Rectal smooth muscle tissue (tissue), 1 donor: ENCODE measurements at regions not wholly inside any gene's neighbourhood (a gene's known extent, or its start where the extent isn't known, plus 50 kb on each side); places are given as distances from the start of the nearest gene placed in this dataset.
"Not testable (repeated sequence)": the region's sequence is repeated elsewhere in the genome, so short reads cannot be mapped to it uniquely, and the experiment has no call there.

Experiments used
- H3K27ac ChIP-seq: one replicate; pipeline ENCODE4 v1.7.0; 2013; ENCODE audit warnings: low read depth, low read length, inconsistent platforms
- H3K27me3 ChIP-seq: one replicate; pipeline ENCODE4 v1.7.0; 2013; ENCODE audit warnings: low read length; ENCODE audit not compliant: control insufficient read depth, insufficient read depth
- H3K36me3 ChIP-seq: one replicate; pipeline ENCODE4 v1.7.0; 2013; ENCODE audit warnings: low read length; ENCODE audit not compliant: control insufficient read depth, insufficient read depth
- H3K4me1 ChIP-seq: one replicate; pipeline ENCODE4 v1.7.0; 2013; ENCODE audit warnings: low read length; ENCODE audit not compliant: control insufficient read depth, insufficient read depth
- H3K4me3 ChIP-seq: one replicate; pipeline ENCODE4 v1.7.0; 2013; ENCODE audit warnings: low read length
- H3K9ac ChIP-seq: one replicate; pipeline ENCODE4 v1.7.0; 2013; ENCODE audit warnings: low read length

DNA sequence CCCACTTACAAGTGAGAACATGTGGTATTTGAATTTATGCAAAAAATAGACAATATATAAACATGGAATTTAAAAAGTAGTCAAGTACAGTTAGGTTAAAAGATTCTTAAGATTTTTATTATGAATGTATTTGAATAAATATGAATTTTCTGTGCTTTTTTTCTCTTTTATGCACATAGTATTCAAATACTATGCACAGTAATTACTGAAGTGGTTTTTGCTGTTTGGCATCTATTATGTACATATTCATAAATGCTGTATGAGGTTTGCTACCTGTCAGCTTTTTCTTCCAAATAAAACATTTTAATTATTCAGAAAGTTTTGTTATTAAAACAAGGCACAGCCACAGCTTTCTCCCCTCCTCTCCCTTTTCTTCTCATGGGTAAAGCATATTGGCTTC, 1272.7 kb downstream of the NSUN3 start:
- H3K4me1 ChIP-seq, result no peaks in the 10 kb centered on the region
- H3K27ac ChIP-seq, result no peak overlapping the region
- no peak overlapping the region for H3K4me3 ChIP-seq
- no peaks in the 10 kb centered on the region for H3K36me3 ChIP-seq
- no peak overlapping the region for H3K9ac ChIP-seq
- no peaks in the 10 kb centered on the region for H3K27me3 ChIP-seq

GRCh38 chr3:95338446-95338845, 1275.6 kb downstream of the NSUN3 start:
- H3K36me3 ChIP-seq, result no peaks in the 10 kb centered on the region
- H3K4me1 ChIP-seq, result no peaks in the 10 kb centered on the region
- no peak overlapping the region for H3K27ac ChIP-seq
- no peak overlapping the region for H3K9ac ChIP-seq
- no peak overlapping the region for H3K4me3 ChIP-seq
- no peaks in the 10 kb centered on the region for H3K27me3 ChIP-seq

DNA sequence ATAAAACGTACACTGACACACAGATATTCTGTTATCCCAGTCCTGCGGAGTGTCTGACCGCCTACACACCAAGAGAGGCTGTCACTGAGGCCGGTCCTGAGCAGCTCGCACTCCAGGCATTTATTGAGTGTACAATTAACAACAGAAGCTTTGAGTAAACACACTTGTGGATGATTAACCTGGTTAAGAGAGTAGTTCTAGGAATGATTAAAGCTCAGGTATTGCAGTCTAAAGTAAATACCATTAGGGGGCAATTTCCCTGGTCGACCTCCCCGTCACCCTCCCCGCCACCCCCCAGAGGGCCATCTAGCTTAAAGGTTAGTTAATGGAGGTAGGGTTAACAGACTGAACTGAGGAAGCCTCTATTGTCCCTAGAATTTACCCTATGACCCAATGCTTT, 1278.5 kb downstream of the NSUN3 start:
- no peaks in the 10 kb centered on the region for H3K36me3 ChIP-seq
- no peak overlapping the region for H3K4me3 ChIP-seq
- H3K27me3 ChIP-seq, result no peaks in the 10 kb centered on the region
- no peaks in the 10 kb centered on the region for H3K4me1 ChIP-seq
- H3K9ac ChIP-seq, result no peak overlapping the region
- H3K27ac ChIP-seq, result no peak overlapping the region

- H3K27ac ChIP-seq, result no peak overlapping the region
- no peaks in the 10 kb centered on the region for H3K27me3 ChIP-seq
- no peaks in the 10 kb centered on the region for H3K4me1 ChIP-seq
- no peak overlapping the region for H3K4me3 ChIP-seq
- H3K9ac ChIP-seq, result no peak overlapping the region
- H3K36me3 ChIP-seq, result no peaks in the 10 kb centered on the region
Measured at GRCh38 chr3:95343228-95343627, 1280.4 kb downstream of the NSUN3 start.

DNA sequence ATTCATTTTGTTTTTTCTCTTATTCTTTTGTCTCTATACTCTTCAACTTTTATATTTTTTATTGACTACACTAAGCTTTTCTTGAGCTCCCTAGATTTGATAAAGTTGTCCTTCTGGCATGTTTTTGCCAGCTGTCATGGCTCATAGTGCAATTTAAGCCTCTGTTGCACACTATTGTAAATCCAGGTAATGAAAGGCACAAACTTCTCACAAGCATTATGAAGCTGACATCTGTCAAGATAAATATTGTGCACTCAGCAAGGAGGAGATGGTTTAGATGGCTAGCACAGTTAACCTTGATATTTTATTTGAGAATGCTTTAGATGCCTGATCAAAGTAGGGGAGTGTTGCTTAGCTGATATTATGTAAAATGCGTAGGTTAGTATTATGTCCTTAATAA, 1280.9 kb downstream of the NSUN3 start:
- no peak overlapping the region for H3K4me3 ChIP-seq
- no peaks in the 10 kb centered on the region for H3K36me3 ChIP-seq
- H3K27ac ChIP-seq, result no peak overlapping the region
- no peak overlapping the region for H3K9ac ChIP-seq
- H3K4me1 ChIP-seq, result no peaks in the 10 kb centered on the region
- H3K27me3 ChIP-seq, result no peaks in the 10 kb centered on the region

DNA sequence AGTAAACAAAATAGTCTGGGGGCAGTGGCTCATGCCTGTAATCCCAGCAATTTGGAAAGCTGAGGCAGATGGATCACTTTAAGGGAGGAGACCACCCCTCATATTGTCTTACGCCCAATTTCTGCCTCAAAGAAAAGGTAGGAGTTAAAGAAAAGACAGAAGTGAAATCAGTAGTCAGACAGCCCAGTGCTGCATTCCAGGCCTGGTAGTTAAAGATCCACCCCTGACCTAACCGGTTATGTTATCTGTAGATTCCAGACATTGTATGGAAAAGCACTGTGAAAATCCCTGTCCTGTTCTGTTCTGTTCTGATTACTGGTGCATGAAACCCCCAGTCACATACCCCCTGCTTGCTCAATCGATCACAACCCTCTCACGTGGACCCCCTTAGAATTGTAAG, 1285.1 kb downstream of the NSUN3 start:
- H3K4me3 ChIP-seq, H3K4me1 ChIP-seq, H3K27ac ChIP-seq, H3K27me3 ChIP-seq, H3K36me3 ChIP-seq, H3K9ac ChIP-seq: not testable (repeated sequence)

DNA sequence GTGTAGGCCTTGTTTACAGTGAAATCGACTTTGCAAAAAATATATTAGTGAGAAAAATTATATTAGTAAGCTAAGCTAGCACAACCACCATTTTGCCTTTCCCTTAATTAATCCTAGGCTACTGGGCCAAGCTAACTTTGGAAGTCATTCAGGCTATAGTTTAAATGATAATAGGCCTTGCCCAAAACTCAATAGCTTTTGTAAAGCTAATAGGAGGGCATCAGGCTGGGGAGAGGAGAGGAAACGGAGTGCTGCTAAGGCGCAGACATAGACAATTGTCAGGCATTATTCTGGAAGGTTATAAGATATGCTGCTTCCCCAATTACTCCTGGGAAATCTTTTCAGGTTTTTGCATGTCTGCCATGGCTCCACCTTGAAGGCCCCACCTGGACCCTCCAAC, 1286.0 kb downstream of the NSUN3 start:
- Histone ChIP-seq H3K27ac (no peak overlapping the region), H3K27me3 (no peaks in the 10 kb centered on the region), H3K4me3 (no peak overlapping the region), H3K4me1 (no peaks in the 10 kb centered on the region), H3K36me3 (no peaks in the 10 kb centered on the region), H3K9ac (no peak overlapping the region)

- Histone ChIP-seq H3K27ac (no peak overlapping the region), H3K27me3 (no peaks in the 10 kb centered on the region), H3K4me3 (no peak overlapping the region), H3K36me3 (no peaks in the 10 kb centered on the region), H3K9ac (no peak overlapping the region), H3K4me1 (no peaks in the 10 kb centered on the region)
Measured at GRCh38 chr3:95350049-95350448, 1287.2 kb downstream of the NSUN3 start.

DNA sequence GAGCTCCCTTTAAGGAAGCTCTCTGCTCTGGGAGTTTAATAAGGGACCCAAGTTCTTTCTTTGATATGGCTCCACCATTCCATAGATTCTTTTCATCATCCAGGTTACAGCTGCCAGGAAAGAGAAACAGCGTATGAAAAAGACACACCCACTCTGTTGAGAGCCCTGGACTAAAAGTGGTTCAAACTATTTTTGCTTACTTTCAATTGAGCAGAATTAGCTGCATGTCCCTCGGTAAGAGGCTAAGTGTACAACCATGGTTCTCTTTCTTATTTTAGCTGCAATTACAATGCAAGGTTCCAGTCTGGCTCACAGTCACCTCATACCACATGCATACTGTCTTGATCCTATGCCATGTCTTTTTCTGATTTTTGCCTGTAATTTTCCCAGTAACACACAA, 1288.3 kb downstream of the NSUN3 start:
- Histone ChIP-seq H3K4me3 (no peak overlapping the region), H3K27ac (no peak overlapping the region), H3K27me3 (no peaks in the 10 kb centered on the region), H3K4me1 (no peaks in the 10 kb centered on the region), H3K36me3 (no peaks in the 10 kb centered on the region), H3K9ac (no peak overlapping the region)

GRCh38 chr3:95352471-95352870, 1289.6 kb downstream of the NSUN3 start:
- no peaks in the 10 kb centered on the region for H3K4me1 ChIP-seq

DNA sequence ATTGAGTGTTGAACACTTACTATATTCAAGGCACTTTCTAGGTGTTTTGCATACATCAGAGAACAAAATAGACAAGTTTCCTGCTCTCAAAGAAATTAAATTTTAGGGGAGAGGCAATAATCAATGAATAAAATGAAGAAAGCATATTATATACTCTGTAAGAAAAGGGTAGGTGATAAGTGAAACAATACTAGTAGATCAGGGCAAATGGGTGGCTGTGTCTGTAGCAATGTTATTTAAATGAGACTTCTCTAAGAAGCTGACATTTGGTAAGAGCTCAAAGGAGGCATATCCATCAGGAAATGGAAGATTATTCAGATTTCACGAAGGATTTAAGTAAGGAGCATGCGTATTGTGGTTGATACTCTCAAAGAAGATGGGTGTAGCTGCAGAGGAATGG, 1291.6 kb downstream of the NSUN3 start:
- Histone ChIP-seq H3K9ac (no peak overlapping the region), H3K4me1 (no peaks in the 10 kb centered on the region), H3K27ac (no peak overlapping the region), H3K36me3 (no peaks in the 10 kb centered on the region), H3K27me3 (no peaks in the 10 kb centered on the region), H3K4me3 (no peak overlapping the region)

More at GRCh38 chr3:95352471-95352870, 1289.6 kb downstream of the NSUN3 start:
- no peak overlapping the region for H3K4me3 ChIP-seq
- no peak overlapping the region for H3K27ac ChIP-seq
- no peaks in the 10 kb centered on the region for H3K27me3 ChIP-seq
- no peak overlapping the region for H3K9ac ChIP-seq
- no peaks in the 10 kb centered on the region for H3K36me3 ChIP-seq

GRCh38 chr3:95356764-95357501, 1294.1 kb downstream of the NSUN3 start:
- H3K27ac ChIP-seq, result no peak overlapping the region
- no peaks in the 10 kb centered on the region for H3K27me3 ChIP-seq
- no peaks in the 10 kb centered on the region for H3K36me3 ChIP-seq
- H3K4me1 ChIP-seq, result no peaks in the 10 kb centered on the region
- no peak overlapping the region for H3K9ac ChIP-seq
- no peak overlapping the region for H3K4me3 ChIP-seq

GRCh38 chr3:95387242-95388021, 1324.6 kb downstream of the NSUN3 start:
- H3K27ac ChIP-seq, result no peak overlapping the region
- H3K9ac ChIP-seq, result no peak overlapping the region
- no peaks in the 10 kb centered on the region for H3K4me1 ChIP-seq
- no peak overlapping the region for H3K4me3 ChIP-seq
- no peaks in the 10 kb centered on the region for H3K36me3 ChIP-seq
- no peaks in the 10 kb centered on the region for H3K27me3 ChIP-seq
